HCT116 (cell line): ENCODE measurements at regions not wholly inside any gene's neighbourhood (a gene's known extent, or its start where the extent isn't known, plus 50 kb on each side); places are given as distances from the start of the nearest gene placed in this dataset.

ENCODE experiments used
- ATAC-seq: fragments of 200-7000 bp; cut with Tn5 transposase; 2 replicates; pipeline ENCODE4 v1.9.1; 2020; ENCODE audit warnings: mild to moderate bottlenecking, moderate library complexity
- BruUV-seq: library from RNA; stranded (reverse); fragments of 400-500 nt; replicated peaks from 2 replicates; lab custom pipeline; 2021; lab: Mats Ljungman, UMichigan
- CTCF ChIA-PET: fragments of 300-600 bp; sonication (Branson Sonifier 250); formaldehyde crosslinking; loops from one replicate; lab custom pipeline; 2021; ENCODE audit warnings: antibody characterized with exemption; lab: Charles Lee
- POLR2A ChIA-PET: fragments of 300-600, 350-600 bp; sonication (Branson Sonifier 250); formaldehyde crosslinking; loops from one replicate; lab custom pipeline; 2021; ENCODE audit warnings: antibody characterized with exemption; lab: Charles Lee
- RAD21 ChIA-PET, 2 experiments: fragments of 300-600 bp; sonication (Branson Sonifier 250); formaldehyde crosslinking; loops; one replicate each; lab custom pipeline; 2023; ENCODE audit warnings: low total read pairs in 2 of 2; ENCODE audit not compliant: uncharacterized antibody in 2 of 2, unreplicated experiment in 2 of 2, low non-redundant PET in 1 of 2; lab: Charles Lee
- DNase-seq: peaks from one replicate; pipeline ENCODE4 v3.0.0-alpha.2; 2010; ENCODE audit warnings: low read depth, low spot score
- H2AFZ ChIP-seq: fragments of 200-600 bp; shearing (Covaris generic), sonication (generic); 2 replicates; pipeline ENCODE4 v1.6.1; 2017; ENCODE audit warnings: low read depth, mixed run types, mixed read lengths, antibody characterized with exemption, low read length; ENCODE audit not compliant: poor library complexity, severe bottlenecking
- H3K27ac ChIP-seq: 2 replicates; pipeline ENCODE4 v1.5.1; 2012; ENCODE audit warnings: low read depth, low read length
- H3K27me3 ChIP-seq: fragments of 200-600 bp; sonication (generic); 2 replicates; pipeline ENCODE4 v1.6.1; 2016; ENCODE audit warnings: mixed run types, low read length, mixed read lengths; ENCODE audit not compliant: insufficient read depth
- H3K36me3 ChIP-seq, 2 experiments: fragments of 200-500 bp in 1 of 2; fragments of 200-600 bp in 1 of 2; sonication (Bioruptor generic) in 1 of 2; sonication (generic) in 1 of 2; 2 replicates each; pipeline versions ENCODE4 v1.5.1 to v1.6.1; 2014 to 2016; ENCODE audit warnings: low read length in 2 of 2, inconsistent platforms in 1 of 2, mixed read lengths in 1 of 2, mixed run types in 1 of 2; ENCODE audit not compliant: insufficient read depth in 2 of 2, control insufficient read depth in 1 of 2
- H3K4me1 ChIP-seq, 2 experiments: fragments of 200-600 bp in 1 of 2; sonication (generic) in 1 of 2; 2 replicates each; pipeline versions ENCODE4 v1.5.1 to v1.6.1; 2012 to 2017; ENCODE audit warnings: low read length in 2 of 2, inconsistent platforms in 1 of 2, mild to moderate bottlenecking in 1 of 2, mixed read lengths in 1 of 2, mixed run types in 1 of 2, moderate library complexity in 1 of 2; ENCODE audit not compliant: insufficient read depth in 2 of 2, control insufficient read depth in 1 of 2
- H3K4me2 ChIP-seq: fragments of 200-600 bp; sonication (generic); 2 replicates; pipeline ENCODE4 v1.6.1; 2017; ENCODE audit warnings: mixed run types, low read length, mixed read lengths
- H3K4me3 ChIP-seq, 2 experiments: fragments of 200-600 bp in 1 of 2; sonication (generic) in 1 of 2; replicated peaks in 1 of 2; 2 replicates each; pipeline ENCODE4 v1.5.1; 2011 to 2016; ENCODE audit warnings: low read length in 2 of 2, control low read depth in 1 of 2, low read depth in 1 of 2, mild to moderate bottlenecking in 1 of 2, mixed read lengths in 1 of 2, mixed run types in 1 of 2
- H3K79me2 ChIP-seq: fragments of 200-600 bp; sonication (generic); 2 replicates; pipeline ENCODE4 v1.6.1; 2017; ENCODE audit warnings: mild to moderate bottlenecking, mixed run types, low read length, moderate library complexity, mixed read lengths; ENCODE audit not compliant: insufficient read depth
- H3K9ac ChIP-seq: fragments of 200-600 bp; sonication (generic); 2 replicates; pipeline ENCODE4 v1.6.1; 2016; ENCODE audit warnings: low read length, mixed read lengths
- H3K9me2 ChIP-seq: fragments of 200-600 bp; sonication (generic), shearing (Covaris generic); 2 replicates; pipeline ENCODE4 v1.6.1; 2017; ENCODE audit warnings: mixed run types, mild to moderate bottlenecking, moderate library complexity; ENCODE audit not compliant: insufficient read depth
- H3K9me3 ChIP-seq, 2 experiments: fragments of 200-500 bp in 1 of 2; fragments of 200-600 bp in 1 of 2; sonication (Bioruptor generic) in 1 of 2; sonication (generic) in 1 of 2; 2 replicates each; pipeline ENCODE4 v1.6.1; 2014 to 2017; ENCODE audit warnings: low read length in 2 of 2, mixed read lengths in 2 of 2, inconsistent platforms in 1 of 2, low read depth in 1 of 2, mild to moderate bottlenecking in 1 of 2, mixed run types in 1 of 2, moderate library complexity in 1 of 2; ENCODE audit not compliant: control insufficient read depth in 1 of 2, insufficient read depth in 1 of 2
- H4K20me1 ChIP-seq: fragments of 200-600 bp; sonication (generic), shearing (Covaris generic); 2 replicates; pipeline ENCODE4 v1.6.1; 2017; ENCODE audit warnings: mixed run types, mild to moderate bottlenecking, moderate library complexity; ENCODE audit not compliant: insufficient read depth
- CEBPB ChIP-seq: IDR thresholded peaks from 2 replicates; pipeline ENCODE4 v1.6.1; 2012; ENCODE audit warnings: low read depth
- EGR1 ChIP-seq: IDR thresholded peaks from 2 replicates; pipeline ENCODE4 v1.6.1; 2012; ENCODE audit warnings: low read depth
- EZH2 ChIP-seq: fragments of 200-600 bp; sonication (generic); IDR thresholded peaks from 2 replicates; pipeline ENCODE4 v1.6.1; 2017; ENCODE audit warnings: antibody characterized with exemption, mixed run types
- FOSL1 ChIP-seq: IDR thresholded peaks from 2 replicates; pipeline ENCODE4 v1.6.1; 2012; ENCODE audit warnings: low read depth
- JUND ChIP-seq: IDR thresholded peaks from 2 replicates; pipeline ENCODE4 v1.6.1; 2012
- POLR2A ChIP-seq: IDR thresholded peaks from 2 replicates; pipeline ENCODE4 v1.7.0; 2011; ENCODE audit warnings: borderline replicate concordance; ENCODE audit not compliant: insufficient read depth, insufficient read length; ENCODE audit errors: extremely low read depth
- POLR2AphosphoS5 ChIP-seq: IDR thresholded peaks from 2 replicates; pipeline ENCODE4 v1.6.1; 2011; ENCODE audit warnings: mild to moderate bottlenecking, low read depth, low read length, moderate library complexity
- RAD21 ChIP-seq: IDR thresholded peaks from 2 replicates; pipeline ENCODE4 v1.6.1; 2012; ENCODE audit warnings: low read depth, mild to moderate bottlenecking
- SIN3A ChIP-seq: IDR thresholded peaks from 2 replicates; pipeline ENCODE4 v1.6.1; 2012; ENCODE audit warnings: low read depth
- SRF ChIP-seq: IDR thresholded peaks from 2 replicates; pipeline ENCODE4 v1.6.1; 2012; ENCODE audit warnings: low read depth
- TCF7L2 ChIP-seq: IDR thresholded peaks from 2 replicates; pipeline ENCODE4 v1.7.0; 2011; ENCODE audit warnings: borderline replicate concordance, inconsistent platforms; ENCODE audit not compliant: insufficient read depth, insufficient read length; ENCODE audit errors: extremely low read depth
- ZFX ChIP-seq: fragments of 450-650 bp; IDR thresholded peaks from 2 replicates; pipeline ENCODE4 v1.6.1; 2017
- intact Hi-C: fragments of 100-400 bp; cut with micrococcal nuclease; formaldehyde crosslinking; loops from 2 replicates; pipeline ENCODE4 v1.10.0; 2022
- TF ChIP-seq, protein P1 (sequence below): IDR thresholded peaks from 2 replicates; pipeline ENCODE4 v1.6.1; 2012
- TF ChIP-seq, protein P2 (sequence below), 3 experiments: fragments of 200-600 bp in 1 of 3; sonication (generic) in 1 of 3; IDR thresholded peaks in 2 of 3; conservative IDR thresholded peaks in 1 of 3; 2 replicates each; pipeline ENCODE4 v1.5.1; 2012 to 2017; ENCODE audit warnings: low read depth in 2 of 3, low read length in 2 of 3, antibody characterized with exemption in 1 of 3, borderline replicate concordance in 1 of 3, control low read depth in 1 of 3, mild to moderate bottlenecking in 1 of 3, mixed read lengths in 1 of 3, mixed run types in 1 of 3, moderate library complexity in 1 of 3; ENCODE audit not compliant: insufficient read depth in 1 of 3
- TF ChIP-seq, protein P3 (sequence below): IDR thresholded peaks from 2 replicates; pipeline ENCODE4 v1.6.1; 2012

DNA sequence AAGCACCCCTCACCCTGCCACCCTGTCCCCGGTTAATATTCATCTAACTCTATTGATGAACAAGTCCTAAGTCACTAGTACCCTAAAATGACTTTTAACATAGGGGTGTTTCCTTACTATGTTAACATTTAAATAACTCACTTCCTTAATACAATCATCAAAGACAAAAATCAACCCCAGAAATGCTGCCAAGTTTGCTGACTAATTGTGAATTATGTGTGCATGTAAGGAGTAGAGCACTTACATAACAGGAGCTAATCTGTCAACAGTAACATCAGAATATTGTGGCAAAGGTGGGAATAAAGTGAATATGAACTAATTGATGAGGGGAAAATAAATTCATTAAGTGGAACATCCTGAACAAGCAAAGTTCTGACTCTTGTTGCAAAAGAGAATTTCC is 81.4 kb upstream of the ERBB4 start:
- Histone ChIP-seq H2AFZ (no peak overlapping the region), H3K27me3 (no peaks in the 10 kb centered on the region), H3K79me2 (no peaks in the 10 kb centered on the region), H3K9me2 (no peaks in the 10 kb centered on the region), H3K27ac (no peak overlapping the region), H3K9ac (no peak overlapping the region), H3K9me3 (no peaks in the 10 kb centered on the region), H4K20me1 (no peaks in the 10 kb centered on the region), H3K4me1 (no peaks in the 10 kb centered on the region), H3K36me3 (no peaks in the 10 kb centered on the region), H3K4me3 (no peak overlapping the region), H3K4me2 (no peak overlapping the region)
- no TSS peak for BruUV-seq
- TF ChIP-seq EZH2 (no peak), POLR2AphosphoS5 (no peak), SIN3A (no peak), JUND (no peak), FOSL1 (no peak), SRF (no peak), TCF7L2 (no peak), RAD21 (no peak), ZFX (no peak)
- TF ChIP-seq, protein P1, sequence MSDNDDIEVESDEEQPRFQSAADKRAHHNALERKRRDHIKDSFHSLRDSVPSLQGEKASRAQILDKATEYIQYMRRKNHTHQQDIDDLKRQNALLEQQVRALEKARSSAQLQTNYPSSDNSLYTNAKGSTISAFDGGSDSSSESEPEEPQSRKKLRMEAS = no peak
- ATAC-seq (no peak), DNase-seq (no peak)
- intact Hi-C loops = no loop called here
- POLR2A ChIA-PET = no interaction called here
- RAD21 ChIA-PET = no interaction called here
- CTCF ChIA-PET = no interaction called here

DNA sequence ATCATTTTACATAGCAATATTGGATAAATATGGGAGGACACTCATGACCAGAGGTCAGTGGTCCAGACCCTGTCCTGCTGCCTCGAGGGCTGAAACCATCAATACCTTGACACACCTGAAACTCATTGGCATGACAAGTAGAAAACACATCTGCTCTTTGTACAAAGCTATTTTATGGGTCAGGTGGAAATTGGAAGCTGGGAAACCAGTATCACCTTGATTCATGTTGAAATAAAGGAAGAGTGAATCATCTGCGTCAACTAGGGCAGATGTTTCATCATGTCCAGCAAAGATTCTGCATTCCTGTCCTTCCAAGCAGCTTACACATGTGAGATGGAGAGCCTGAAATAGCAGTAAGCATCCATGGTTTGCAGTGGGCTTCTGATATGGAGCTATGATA is 80.0 kb upstream of the ERBB4 start:
- intact Hi-C loops = no loop called here
- no peak overlapping the region for H2AFZ ChIP-seq

More for the DNA sequence above, 80.0 kb upstream of the ERBB4 start:
- H3K4me2 ChIP-seq = no peak overlapping the region
- ChIA-PET RAD21 (no interaction called here), POLR2A (no interaction called here), CTCF (no interaction called here)
- H3K27me3 ChIP-seq = no peaks in the 10 kb centered on the region
- no peak for TF ChIP-seq POLR2A
- no peak for TF ChIP-seq EGR1
- TF ChIP-seq, protein P2, sequence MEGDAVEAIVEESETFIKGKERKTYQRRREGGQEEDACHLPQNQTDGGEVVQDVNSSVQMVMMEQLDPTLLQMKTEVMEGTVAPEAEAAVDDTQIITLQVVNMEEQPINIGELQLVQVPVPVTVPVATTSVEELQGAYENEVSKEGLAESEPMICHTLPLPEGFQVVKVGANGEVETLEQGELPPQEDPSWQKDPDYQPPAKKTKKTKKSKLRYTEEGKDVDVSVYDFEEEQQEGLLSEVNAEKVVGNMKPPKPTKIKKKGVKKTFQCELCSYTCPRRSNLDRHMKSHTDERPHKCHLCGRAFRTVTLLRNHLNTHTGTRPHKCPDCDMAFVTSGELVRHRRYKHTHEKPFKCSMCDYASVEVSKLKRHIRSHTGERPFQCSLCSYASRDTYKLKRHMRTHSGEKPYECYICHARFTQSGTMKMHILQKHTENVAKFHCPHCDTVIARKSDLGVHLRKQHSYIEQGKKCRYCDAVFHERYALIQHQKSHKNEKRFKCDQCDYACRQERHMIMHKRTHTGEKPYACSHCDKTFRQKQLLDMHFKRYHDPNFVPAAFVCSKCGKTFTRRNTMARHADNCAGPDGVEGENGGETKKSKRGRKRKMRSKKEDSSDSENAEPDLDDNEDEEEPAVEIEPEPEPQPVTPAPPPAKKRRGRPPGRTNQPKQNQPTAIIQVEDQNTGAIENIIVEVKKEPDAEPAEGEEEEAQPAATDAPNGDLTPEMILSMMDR (IDR thresholded peaks at IDR 0.05 in 2 of 3, conservative IDR thresholded peaks at IDR 0.05 in 1 of 3; ENCODE audit: borderline replicate concordance in 1 of 3, insufficient read depth in 1 of 3, low read depth in 2 of 3, low read length in 2 of 3) = no peak
- no peak for TF ChIP-seq FOSL1
- TF ChIP-seq, protein P3, sequence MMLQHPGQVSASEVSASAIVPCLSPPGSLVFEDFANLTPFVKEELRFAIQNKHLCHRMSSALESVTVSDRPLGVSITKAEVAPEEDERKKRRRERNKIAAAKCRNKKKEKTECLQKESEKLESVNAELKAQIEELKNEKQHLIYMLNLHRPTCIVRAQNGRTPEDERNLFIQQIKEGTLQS = no peak
- peak; percentile 24; the same call in 1 of the 2 replicates for TF ChIP-seq CEBPB
- TF ChIP-seq JUND = no peak
- no peak for TF ChIP-seq EZH2
- ATAC-seq = no peak
- no TSS peak for BruUV-seq
- no peaks in the 10 kb centered on the region for H3K4me1 ChIP-seq
- no peak overlapping the region for H3K9ac ChIP-seq
- no peaks in the 10 kb centered on the region for H3K9me3 ChIP-seq
- H3K4me3 ChIP-seq = no peak overlapping the region
- DNase-seq = no peak
- H3K27ac ChIP-seq = no peak overlapping the region
- H3K36me3 ChIP-seq = no peaks in the 10 kb centered on the region
- H3K79me2 ChIP-seq = no peaks in the 10 kb centered on the region
- no peaks in the 10 kb centered on the region for H3K9me2 ChIP-seq
- H4K20me1 ChIP-seq = no peaks in the 10 kb centered on the region
